MM.1S (cell line): ENCODE measurements at regions not wholly inside any gene's neighbourhood (a gene's known extent, or its start where the extent isn't known, plus 50 kb on each side); places are given as distances from the start of the nearest gene placed in this dataset.

Experiments
- DNase-seq: peaks from one replicate; pipeline ENCODE4 v3.0.0-alpha.2; 2015
- H2AFZ ChIP-seq: fragments of 300-600 bp; sonication (generic); 2 replicates; pipeline ENCODE4 v1.6.0; 2016; ENCODE audit warnings: antibody characterized with exemption, low read length
- H3F3A ChIP-seq: fragments of 300-600 bp; sonication (generic); 2 replicates; pipeline ENCODE4 v1.6.1; 2016; ENCODE audit warnings: mild to moderate bottlenecking, antibody characterized with exemption, low read length, moderate library complexity, mixed read lengths; ENCODE audit not compliant: insufficient read depth
- H3K27ac ChIP-seq: fragments of 300-600 bp; sonication (generic); 2 replicates; pipeline ENCODE4 v1.5.1; 2016; ENCODE audit warnings: mild to moderate bottlenecking, low read length
- H3K27me3 ChIP-seq: fragments of 300-600 bp; sonication (generic); replicated peaks from 2 replicates; pipeline ENCODE4 v1.6.0; 2016; ENCODE audit warnings: low read length; ENCODE audit not compliant: insufficient read depth
- H3K36me3 ChIP-seq: fragments of 300-600 bp; sonication (generic); replicated peaks from 2 replicates; pipeline ENCODE4 v1.6.1; 2016; ENCODE audit warnings: mild to moderate bottlenecking, low read length, mixed read lengths; ENCODE audit not compliant: insufficient read depth
- H3K4me1 ChIP-seq: fragments of 300-600 bp; sonication (generic); 2 replicates; pipeline ENCODE4 v1.6.1; 2016; ENCODE audit warnings: low read length, mixed read lengths
- H3K4me2 ChIP-seq: fragments of 300-600 bp; sonication (generic); 2 replicates; pipeline ENCODE4 v1.6.0; 2016; ENCODE audit warnings: low read depth, low read length
- H3K4me3 ChIP-seq: fragments of 300-600 bp; sonication (generic); 2 replicates; pipeline ENCODE4 v1.5.1; 2016; ENCODE audit warnings: low read length, mixed read lengths
- H3K79me2 ChIP-seq: fragments of 300-600 bp; sonication (generic); 2 replicates; pipeline ENCODE4 v1.6.1; 2016; ENCODE audit warnings: mixed run types, low read length, mixed read lengths
- H3K9ac ChIP-seq: fragments of 300-600 bp; sonication (generic); 2 replicates; pipeline ENCODE4 v1.6.1; 2016; ENCODE audit warnings: low read length, mixed read lengths
- H3K9me2 ChIP-seq: fragments of 300-600 bp; sonication (generic); replicated peaks from 2 replicates; pipeline ENCODE4 v1.6.1; 2016; ENCODE audit warnings: mild to moderate bottlenecking, low read length, mixed read lengths; ENCODE audit not compliant: insufficient read depth
- H3K9me3 ChIP-seq: fragments of 300-600 bp; sonication (generic); replicated peaks from 2 replicates; pipeline ENCODE4 v1.6.1; 2016; ENCODE audit warnings: mild to moderate bottlenecking, low read length, mixed read lengths; ENCODE audit not compliant: insufficient read depth
- H4K20me1 ChIP-seq: fragments of 300-600 bp; sonication (generic); 2 replicates; pipeline ENCODE4 v1.6.1; 2016; ENCODE audit warnings: mild to moderate bottlenecking, low read length, moderate library complexity, mixed read lengths; ENCODE audit not compliant: insufficient read depth
- CTCF ChIP-seq: fragments of 300-600 bp; sonication (generic); IDR thresholded peaks from 2 replicates; pipeline ENCODE4 v1.5.1; 2016; ENCODE audit warnings: antibody characterized with exemption, low read length, mixed read lengths
- EZH2 ChIP-seq: fragments of 300-600 bp; sonication (generic); optimal IDR thresholded peaks from 2 replicates; pipeline ENCODE3; 2017; ENCODE audit warnings: low read depth, mild to moderate bottlenecking, antibody characterized with exemption, low read length, mixed read lengths
- EZH2phosphoT487 ChIP-seq: fragments of 300-600 bp; sonication (generic); IDR thresholded peaks from 2 replicates; pipeline ENCODE4 v1.6.1; 2018; ENCODE audit warnings: antibody characterized with exemption, low read length

GRCh38 chr17:34825884-34826283 lies 135.4 kb downstream of the CCT6B start:
- Histone ChIP-seq H3K4me2 (no peak overlapping the region), H4K20me1 (no peaks in the 10 kb centered on the region), H3K4me3 (no peak overlapping the region), H2AFZ (no peak overlapping the region), H3K79me2 (no peaks in the 10 kb centered on the region), H3K4me1 (no peaks in the 10 kb centered on the region), H3K9me3 (no peaks in the 10 kb centered on the region), H3K27me3 (no peaks in the 10 kb centered on the region), H3K36me3 (no peaks in the 10 kb centered on the region), H3K27ac (no peak overlapping the region), H3K9me2 (no peaks in the 10 kb centered on the region), H3F3A (no peaks in the 10 kb centered on the region), H3K9ac (no peak overlapping the region)
- TF ChIP-seq EZH2 (no peak), CTCF (no peak), EZH2phosphoT487 (no peak)
- DNase-seq = no peak

- no peaks in the 10 kb centered on the region for H4K20me1 ChIP-seq
- no peak overlapping the region for H3K4me3 ChIP-seq
- TF ChIP-seq EZH2 (no peak), EZH2phosphoT487 (no peak), CTCF (no peak)
- H3K4me1 ChIP-seq = no peaks in the 10 kb centered on the region
- H3K4me2 ChIP-seq = no peak overlapping the region
- H3K9me3 ChIP-seq = no peaks in the 10 kb centered on the region
- H3K36me3 ChIP-seq = no peaks in the 10 kb centered on the region
- no peak overlapping the region for H3K9ac ChIP-seq
- H3K9me2 ChIP-seq = no peaks in the 10 kb centered on the region
- no peaks in the 10 kb centered on the region for H3K27me3 ChIP-seq
- H3K79me2 ChIP-seq = no peaks in the 10 kb centered on the region
- no peak overlapping the region for H3K27ac ChIP-seq
- no peak overlapping the region for H2AFZ ChIP-seq
- no peak for DNase-seq
- no peaks in the 10 kb centered on the region for H3F3A ChIP-seq
Observed at GRCh38 chr17:34825102-34825501, 136.2 kb downstream of the CCT6B start.

GRCh38 chr17:34823023-34823422 lies 138.2 kb downstream of the CCT6B start:
- H3K9me3 ChIP-seq = no peaks in the 10 kb centered on the region
- no peak overlapping the region for H2AFZ ChIP-seq
- H3F3A ChIP-seq = no peaks in the 10 kb centered on the region
- H3K9me2 ChIP-seq = no peaks in the 10 kb centered on the region
- no peaks in the 10 kb centered on the region for H3K4me1 ChIP-seq
- no peaks in the 10 kb centered on the region for H4K20me1 ChIP-seq
- no peak for DNase-seq
- H3K27ac ChIP-seq = no peak overlapping the region
- H3K4me3 ChIP-seq = no peak overlapping the region
- H3K79me2 ChIP-seq = no peaks in the 10 kb centered on the region
- H3K27me3 ChIP-seq = no peaks in the 10 kb centered on the region
- H3K9ac ChIP-seq = no peak overlapping the region
- no peak overlapping the region for H3K4me2 ChIP-seq
- H3K36me3 ChIP-seq = no peaks in the 10 kb centered on the region
- TF ChIP-seq EZH2 (no peak), EZH2phosphoT487 (no peak), CTCF (no peak)
